ENCODE measurements at regions not wholly inside any gene's neighbourhood (a gene's known extent, or its start where the extent isn't known, plus 50 kb on each side); places are given as distances from the start of the nearest gene placed in this dataset.
"Not testable (repeated sequence)": the region's sequence is repeated elsewhere in the genome, so short reads cannot be mapped to it uniquely, and the experiment has no call there.

GRCh38 chr4:158038718-158039117, 134.1 kb downstream of the GASK1B start:
- DNase-seq (no peak), ATAC-seq (no peak)
- intact Hi-C loops (cut with DNase I, micrococcal nuclease), result no loop called here
- TF ChIP-seq CTCF (IDR thresholded peaks at IDR 0.05), result no peak
- Histone ChIP-seq H3K36me3 (ENCODE audit: low read depth) (no peaks in the 10 kb centered on the region), H3K4me3 (no peak overlapping the region), H3K4me1 (ENCODE audit: low read depth) (no peaks in the 10 kb centered on the region), H3K9me3 (peaks cover 8% of the 10 kb centered on the region)

DNA sequence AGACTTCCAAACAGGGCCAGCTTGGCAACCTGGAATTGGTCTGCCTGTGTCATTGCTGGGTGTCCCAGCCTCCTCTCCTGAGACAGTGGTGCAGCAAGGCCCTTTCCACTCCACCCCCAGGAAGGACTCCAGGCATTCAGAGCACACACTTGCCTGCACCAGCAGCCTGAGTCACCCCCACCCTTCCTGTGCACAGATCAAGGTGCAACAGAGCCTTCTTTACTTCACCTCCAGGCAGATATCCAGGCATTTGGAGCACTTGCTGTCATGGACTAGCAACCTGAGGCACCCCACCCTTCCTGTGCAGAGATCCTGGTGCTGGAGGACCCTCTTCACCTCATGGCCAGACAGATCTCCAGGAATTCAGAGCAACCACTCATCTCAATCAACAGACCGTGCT, 135.8 kb downstream of the GASK1B start:
- ATAC-seq (no peak), DNase-seq (no peak)
- no peak for TF ChIP-seq CTCF (IDR thresholded peaks at IDR 0.05)
- Histone ChIP-seq H3K36me3 (ENCODE audit: low read depth) (no peaks in the 10 kb centered on the region), H3K4me3 (no peak overlapping the region), H3K4me1 (ENCODE audit: low read depth) (no peaks in the 10 kb centered on the region), H3K9me3 (peaks cover 8% of the 10 kb centered on the region)
- intact Hi-C loops (cut with DNase I, micrococcal nuclease), result no loop called here

GRCh38 chr4:158035662-158036195, 137.1 kb downstream of the GASK1B start:
- no peak overlapping the region for H3K4me3 ChIP-seq
- no peaks in the 10 kb centered on the region for H3K36me3 ChIP-seq (ENCODE audit: low read depth)
- no peak for TF ChIP-seq CTCF (IDR thresholded peaks at IDR 0.05)
- no peaks in the 10 kb centered on the region for H3K4me1 ChIP-seq (ENCODE audit: low read depth)
- DNase-seq (no peak), ATAC-seq (no peak)
- intact Hi-C loops (cut with DNase I, micrococcal nuclease), result loop anchor here in 1 of 2 donors (2.0 kb wide), 1 partner anchor 43 kb away; no protein-coding TSS in a partner anchor
- peaks cover 8% of the 10 kb centered on the region for H3K9me3 ChIP-seq

DNA sequence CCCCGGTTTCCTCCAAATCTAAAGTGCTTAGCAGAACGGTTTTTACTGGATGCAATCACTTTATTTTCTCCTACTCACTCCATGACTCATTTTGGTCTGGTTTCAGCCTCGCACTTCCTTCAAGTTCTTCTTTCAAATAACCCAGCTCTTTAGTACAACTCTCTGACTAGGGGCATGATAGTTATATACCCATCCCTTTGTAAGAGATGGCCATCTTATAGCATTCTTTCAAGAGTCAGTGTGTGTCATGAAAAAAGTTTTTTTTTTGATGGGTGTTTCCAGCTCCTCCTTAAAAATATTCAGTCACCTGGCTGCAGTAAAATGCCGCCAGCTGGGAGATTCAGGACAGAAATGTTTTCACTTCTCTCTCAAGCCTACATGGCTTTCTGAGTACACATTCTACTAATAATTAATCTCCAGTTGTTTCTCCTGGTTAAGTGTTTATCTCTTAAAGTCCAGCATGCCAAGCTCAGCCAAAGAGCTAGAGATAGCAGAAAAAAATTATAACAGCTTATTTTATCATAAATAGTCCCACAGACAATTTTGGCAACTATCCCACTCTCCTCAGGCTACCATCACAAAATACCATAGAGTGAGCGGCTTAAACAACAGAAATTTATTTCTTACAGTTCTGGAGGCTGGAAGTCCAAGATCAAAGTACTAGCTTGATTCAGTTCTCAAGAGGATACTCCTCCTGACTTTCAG, 139.3 kb downstream of the GASK1B start:
- Histone ChIP-seq H3K9me3 (peaks cover 6% of the 10 kb centered on the region), H3K4me3 (no peak overlapping the region), H3K36me3 (ENCODE audit: low read depth) (no peaks in the 10 kb centered on the region), H3K4me1 (ENCODE audit: low read depth) (no peaks in the 10 kb centered on the region)
- no peak for DNase-seq
- peak; percentile 43 for ATAC-seq
- no peak for TF ChIP-seq CTCF (IDR thresholded peaks at IDR 0.05)
- intact Hi-C loops (cut with DNase I, micrococcal nuclease), result loop anchor here in 1 of 2 donors (2.0 kb wide), 1 partner anchor 45 kb away; no protein-coding TSS in a partner anchor

- no peaks in the 10 kb centered on the region for H3K36me3 ChIP-seq (ENCODE audit: low read depth)
- no peaks in the 10 kb centered on the region for H3K4me1 ChIP-seq (ENCODE audit: low read depth)
- no peak overlapping the region for H3K4me3 ChIP-seq
- DNase-seq, result no peak
- intact Hi-C loops (cut with DNase I, micrococcal nuclease), result no loop called here
- ATAC-seq, result no peak
- TF ChIP-seq CTCF (IDR thresholded peaks at IDR 0.05), result no peak
- peaks cover 9% of the 10 kb centered on the region for H3K9me3 ChIP-seq
Observed at GRCh38 chr4:158032733-158033415, 140.0 kb downstream of the GASK1B start.

- H3K36me3 ChIP-seq (ENCODE audit: low read depth); H3K4me1 ChIP-seq (ENCODE audit: low read depth); H3K4me3 ChIP-seq; intact Hi-C loops (cut with DNase I, micrococcal nuclease); ATAC-seq; DNase-seq: not testable (repeated sequence)
- H3K9me3 ChIP-seq, result peaks cover 13% of the 10 kb centered on the region
Observed at GRCh38 chr4:158028381-158028780, 144.4 kb downstream of the GASK1B start.

All from mucosa of descending colon (tissue), 3 donors.